IMR-90 (cell line): ENCODE measurements at regions not wholly inside any gene's neighbourhood (a gene's known extent, or its start where the extent isn't known, plus 50 kb on each side); places are given as distances from the start of the nearest gene placed in this dataset.

Source experiments
- ATAC-seq: fragments of 200-7000 bp; cut with Tn5 transposase; 2 replicates; pipeline ENCODE4 v1.9.1; 2020; ENCODE audit warnings: low read depth, mild to moderate bottlenecking, moderate library complexity
- BruUV-seq: library from RNA; stranded (reverse); fragments of 400-500 nt; replicated peaks from 2 replicates; lab custom pipeline; 2021; lab: Mats Ljungman, UMichigan
- CTCF ChIA-PET: fragments of 300-600 bp; formaldehyde crosslinking; extraction: SDS; loops from one replicate; lab custom pipeline; 2021; ENCODE audit warnings: antibody characterized with exemption; lab: Yijun Ruan, JAX
- POLR2A ChIA-PET: fragments of 300-600 bp; sonication (Branson Sonifier 250); formaldehyde crosslinking; loops from one replicate; lab custom pipeline; 2022; ENCODE audit warnings: antibody characterized with exemption; ENCODE audit not compliant: unreplicated experiment; lab: Charles Lee
- DNase-seq: peaks from one replicate; pipeline ENCODE4 v3.0.0; 2013
- H2AFZ ChIP-seq: replicated peaks from 2 replicates; pipeline ENCODE3; 2013; ENCODE audit warnings: low read length, mild to moderate bottlenecking; ENCODE audit not compliant: poor library complexity
- H2AK5ac ChIP-seq: 2 replicates; pipeline ENCODE4 v1.6.1; 2013; ENCODE audit warnings: low read depth, low read length, inconsistent platforms
- H2AK9ac ChIP-seq: replicated peaks from 2 replicates; pipeline ENCODE3; 2013; ENCODE audit warnings: mild to moderate bottlenecking, low read depth, low read length, moderate library complexity; ENCODE audit not compliant: poor library complexity
- H2BK120ac ChIP-seq: 2 replicates; pipeline ENCODE4 v1.6.1; 2013; ENCODE audit warnings: low read depth, low read length, inconsistent platforms
- H2BK15ac ChIP-seq: 3 replicates; pipeline ENCODE4 v1.6.1; 2013; ENCODE audit warnings: low read depth, low read length, inconsistent platforms
- H2BK20ac ChIP-seq: 2 replicates; pipeline ENCODE4 v1.6.1; 2013; ENCODE audit warnings: low read depth, mild to moderate bottlenecking, inconsistent platforms, low read length, moderate library complexity
- H2BK5ac ChIP-seq: 2 replicates; pipeline ENCODE4 v1.6.1; 2013; ENCODE audit warnings: mild to moderate bottlenecking, low read depth, low read length, inconsistent platforms; ENCODE audit not compliant: poor library complexity, severe bottlenecking
- H3K14ac ChIP-seq: replicated peaks from 2 replicates; pipeline ENCODE4 v1.6.1; 2013; ENCODE audit warnings: low read depth, low read length, inconsistent platforms
- H3K18ac ChIP-seq: 2 replicates; pipeline ENCODE4 v1.6.1; 2013; ENCODE audit warnings: low read depth, low read length, control low read depth
- H3K23ac ChIP-seq: 2 replicates; pipeline ENCODE4 v1.6.1; 2013; ENCODE audit warnings: low read depth, low read length, inconsistent platforms
- H3K27ac ChIP-seq: 2 replicates; pipeline ENCODE4 v1.5.1; 2013; ENCODE audit warnings: mild to moderate bottlenecking, control low read depth, low read length; ENCODE audit not compliant: insufficient read depth
- H3K27me3 ChIP-seq: 2 replicates; pipeline ENCODE4 v1.6.1; 2013; ENCODE audit warnings: low read length; ENCODE audit not compliant: control insufficient read depth, insufficient read depth
- H3K36me3 ChIP-seq: 2 replicates; pipeline ENCODE4 v1.6.1; 2013; ENCODE audit warnings: low read length, mixed read lengths; ENCODE audit not compliant: control insufficient read depth, insufficient read depth
- H3K4ac ChIP-seq: 2 replicates; pipeline ENCODE4 v1.6.1; 2013; ENCODE audit warnings: low read depth, low read length, inconsistent platforms
- H3K4me1 ChIP-seq: 2 replicates; pipeline ENCODE4 v1.6.1; 2013; ENCODE audit warnings: low read length, mixed read lengths; ENCODE audit not compliant: control insufficient read depth, insufficient read depth
- H3K4me2 ChIP-seq: 2 replicates; pipeline ENCODE4 v1.6.1; 2013; ENCODE audit warnings: low read depth, mild to moderate bottlenecking, control low read depth, low read length, moderate library complexity
- H3K4me3 ChIP-seq: 2 replicates; pipeline ENCODE4 v1.5.1; 2013; ENCODE audit warnings: low read depth, mild to moderate bottlenecking, control low read depth, low read length, moderate library complexity; ENCODE audit not compliant: insufficient read depth
- H3K56ac ChIP-seq: 2 replicates; pipeline ENCODE4 v1.6.1; 2013; ENCODE audit warnings: low read length, inconsistent platforms; ENCODE audit not compliant: insufficient read depth; ENCODE audit errors: extremely low read depth
- H3K79me1 ChIP-seq, 2 experiments: 2 replicates each; pipeline ENCODE4 v1.6.1; 2013; ENCODE audit warnings: low read length in 2 of 2, inconsistent platforms in 1 of 2, low read depth in 1 of 2
- H3K9ac ChIP-seq: 2 replicates; pipeline ENCODE4 v1.6.1; 2013; ENCODE audit warnings: low read depth, low read length, control low read depth
- H3K9me1 ChIP-seq: 2 replicates; pipeline ENCODE4 v1.6.1; 2013; ENCODE audit warnings: low read length, inconsistent platforms; ENCODE audit not compliant: insufficient read depth
- H3K9me3 ChIP-seq: 2 replicates; pipeline ENCODE4 v1.6.1; 2013; ENCODE audit warnings: low read length; ENCODE audit not compliant: control insufficient read depth, insufficient read depth
- H4K20me1 ChIP-seq: 2 replicates; pipeline ENCODE4 v1.6.1; 2013; ENCODE audit warnings: low read length, inconsistent platforms; ENCODE audit not compliant: insufficient read depth
- H4K5ac ChIP-seq: 2 replicates; pipeline ENCODE4 v1.6.1; 2013; ENCODE audit warnings: mild to moderate bottlenecking, low read depth, low read length, control low read depth
- H4K8ac ChIP-seq, 2 experiments: 2 replicates each; pipeline ENCODE4 v1.6.1; 2013; ENCODE audit warnings: low read depth in 2 of 2, low read length in 2 of 2, control low read depth in 1 of 2, inconsistent platforms in 1 of 2
- H4K91ac ChIP-seq: 2 replicates; pipeline ENCODE4 v1.6.1; 2013; ENCODE audit warnings: low read depth, low read length, inconsistent platforms; ENCODE audit not compliant: insufficient read depth
- BHLHE40 ChIP-seq: fragments of 150-350 bp; IDR thresholded peaks from 2 replicates; pipeline ENCODE4 v1.6.1; 2016; ENCODE audit warnings: mild to moderate bottlenecking, low read depth, low read length
- CEBPB ChIP-seq: IDR thresholded peaks from 2 replicates; pipeline ENCODE4 v1.6.1; 2012; ENCODE audit warnings: low read depth, low read length, improper control_type of control experiment
- CHD1 ChIP-seq: IDR thresholded peaks from 2 replicates; pipeline ENCODE4 v1.6.1; 2012; ENCODE audit warnings: low read depth, low read length, improper control_type of control experiment
- ELK1 ChIP-seq: fragments of 150-350 bp; IDR thresholded peaks from 2 replicates; pipeline ENCODE4 v1.6.1; 2016; ENCODE audit warnings: low read depth, mild to moderate bottlenecking, low read length, moderate library complexity, borderline replicate concordance
- FOS ChIP-seq: fragments of 150-350 bp; IDR thresholded peaks from 2 replicates; pipeline ENCODE4 v1.6.1; 2016; ENCODE audit warnings: low read depth, low read length
- MAFK ChIP-seq: IDR thresholded peaks from 2 replicates; pipeline ENCODE4 v1.6.1; 2012; ENCODE audit warnings: low read depth, low read length, improper control_type of control experiment
- MAZ ChIP-seq: IDR thresholded peaks from 2 replicates; pipeline ENCODE4 v1.6.1; 2012; ENCODE audit warnings: low read depth, mild to moderate bottlenecking, low read length, improper control_type of control experiment, moderate library complexity, borderline replicate concordance
- NFE2L2 ChIP-seq: fragments of 150-350 bp; IDR thresholded peaks from 2 replicates; pipeline ENCODE4 v1.6.1; 2016; ENCODE audit warnings: low read depth, mild to moderate bottlenecking, low read length
- RAD21 ChIP-seq: IDR thresholded peaks from 2 replicates; pipeline ENCODE4 v1.6.1; 2012; ENCODE audit warnings: low read length, improper control_type of control experiment
- RCOR1 ChIP-seq: IDR thresholded peaks from 2 replicates; pipeline ENCODE4 v1.6.1; 2012; ENCODE audit warnings: mild to moderate bottlenecking, low read length, improper control_type of control experiment; ENCODE audit not compliant: insufficient replicate concordance
- RFX5 ChIP-seq: IDR thresholded peaks from 2 replicates; pipeline ENCODE4 v1.8.0; 2012; ENCODE audit warnings: low read depth, mild to moderate bottlenecking, low read length, moderate library complexity
- USF2 ChIP-seq: fragments of 150-350 bp; IDR thresholded peaks from 2 replicates; pipeline ENCODE4 v1.6.1; 2017; ENCODE audit warnings: mild to moderate bottlenecking, antibody characterized with exemption, low read length, low read depth
- WGBS, 2 experiments: methylation state at CpG; one replicate each; pipeline versions ENCODE4 v1.1.5 to v1.1.7; 2013; ENCODE audit warnings: missing lambda C conversion rate in 2 of 2; ENCODE audit not compliant: insufficient read length in 1 of 2; ENCODE audit errors: extremely low coverage in 2 of 2; 5-methylcytosine and 5-hydroxymethylcytosine counted together
- dilution Hi-C: fragments of 300-500 bp; cut with HindIII; formaldehyde crosslinking; loops from one replicate; pipeline ENCODE4 v1.14.3; 2018; ENCODE audit warnings: low sequenced_read_pairs; ENCODE audit not compliant: unreplicated experiment
- in situ Hi-C: fragments of 300-500 bp; cut with MboI; formaldehyde crosslinking; loops from 3 replicates; pipeline ENCODE4 v1.14.3; 2019; ENCODE audit warnings: low sequenced_read_pairs, inconsistent platforms, mixed read lengths
- intact Hi-C: fragments of 100-400 bp; cut with micrococcal nuclease; formaldehyde crosslinking; loops from 2 replicates; pipeline ENCODE4 v1.10.0; 2022

- DNase-seq, result no peak
- Histone ChIP-seq H3K27ac (no peak overlapping the region), H4K20me1 (no peaks in the 10 kb centered on the region), H2BK20ac (no peak overlapping the region), H3K23ac (no peak overlapping the region), H3K4me1 (no peaks in the 10 kb centered on the region), H3K27me3 (no peaks in the 10 kb centered on the region), H3K4me3 (no peak overlapping the region), H4K91ac (no peak overlapping the region), H3K36me3 (no peaks in the 10 kb centered on the region), H2BK15ac (no peak overlapping the region), H2AFZ (peak overlapping the region; percentile 21), H4K8ac (no peak overlapping the region), H3K14ac (no peak overlapping the region), H3K56ac (no peak overlapping the region), H3K18ac (no peak overlapping the region), H3K9me3 (peaks cover under 1% of the 10 kb centered on the region; the same call in 1 of the 2 replicates), H3K9ac (no peak overlapping the region), H3K4ac (no peak overlapping the region), H2AK5ac (no peak overlapping the region), H2BK120ac (no peak overlapping the region), H3K4me2 (no peak overlapping the region), H3K9me1 (no peaks in the 10 kb centered on the region), H2BK5ac (no peak overlapping the region), H4K5ac (no peak overlapping the region), H3K79me1 (no peaks in the 10 kb centered on the region), H2AK9ac (no peak overlapping the region)
- CTCF ChIA-PET, result no interaction called here
- intact Hi-C loops (no loop called here), dilution Hi-C loops (no loop called here), in situ Hi-C loops (no loop called here)
- WGBS, 2 experiments, result 58% methylated on average over 5 of the region's 15 CpGs; no CpG with 5 or more reads in 1 of the 2 experiments
- BruUV-seq, result no TSS peak
- TF ChIP-seq MAFK (no peak), CHD1 (no peak), ELK1 (no peak), RCOR1 (no peak), RFX5 (no peak), USF2 (no peak), FOS (no peak), NFE2L2 (no peak), MAZ (no peak), BHLHE40 (no peak), RAD21 (no peak), CEBPB (no peak)
- no peak for ATAC-seq
- POLR2A ChIA-PET, result no interaction called here
Measured at GRCh38 chr19:29323440-29324290, 110.7 kb upstream of the UQCRFS1 start.
